ENCODE measurements at regions not wholly inside any gene's neighbourhood (a gene's known extent, or its start where the extent isn't known, plus 50 kb on each side); places are given as distances from the start of the nearest gene placed in this dataset.

DNA sequence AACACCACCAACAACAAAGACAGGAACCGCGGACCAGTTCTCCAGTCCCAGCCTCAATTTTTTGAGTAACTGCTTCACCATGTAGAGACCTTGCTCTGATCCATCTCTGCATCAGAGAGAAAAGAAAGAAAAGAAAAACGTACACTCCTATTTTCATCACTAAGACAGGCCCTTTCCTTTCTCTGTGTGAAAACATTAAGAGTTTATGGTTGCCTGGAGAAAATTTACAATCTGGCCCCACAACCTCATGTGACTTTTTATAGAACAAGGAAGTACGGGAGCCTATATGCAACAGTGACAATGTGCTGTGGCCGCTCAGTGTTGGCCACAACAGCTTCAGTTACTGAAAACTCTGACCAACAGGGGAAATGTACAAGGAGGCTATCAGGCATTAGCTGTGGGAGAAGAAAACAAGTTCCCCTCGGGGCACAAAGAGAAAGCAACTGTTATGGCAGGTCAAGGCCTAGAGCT, 272.9 kb upstream of the PTGER4 start:
- no peak overlapping the region for H3K4me3 ChIP-seq
- DNase-seq (ENCODE audit: low spot score in 2 of 2): no peak
- no peaks in the 10 kb centered on the region for H3K4me1 ChIP-seq

DNA sequence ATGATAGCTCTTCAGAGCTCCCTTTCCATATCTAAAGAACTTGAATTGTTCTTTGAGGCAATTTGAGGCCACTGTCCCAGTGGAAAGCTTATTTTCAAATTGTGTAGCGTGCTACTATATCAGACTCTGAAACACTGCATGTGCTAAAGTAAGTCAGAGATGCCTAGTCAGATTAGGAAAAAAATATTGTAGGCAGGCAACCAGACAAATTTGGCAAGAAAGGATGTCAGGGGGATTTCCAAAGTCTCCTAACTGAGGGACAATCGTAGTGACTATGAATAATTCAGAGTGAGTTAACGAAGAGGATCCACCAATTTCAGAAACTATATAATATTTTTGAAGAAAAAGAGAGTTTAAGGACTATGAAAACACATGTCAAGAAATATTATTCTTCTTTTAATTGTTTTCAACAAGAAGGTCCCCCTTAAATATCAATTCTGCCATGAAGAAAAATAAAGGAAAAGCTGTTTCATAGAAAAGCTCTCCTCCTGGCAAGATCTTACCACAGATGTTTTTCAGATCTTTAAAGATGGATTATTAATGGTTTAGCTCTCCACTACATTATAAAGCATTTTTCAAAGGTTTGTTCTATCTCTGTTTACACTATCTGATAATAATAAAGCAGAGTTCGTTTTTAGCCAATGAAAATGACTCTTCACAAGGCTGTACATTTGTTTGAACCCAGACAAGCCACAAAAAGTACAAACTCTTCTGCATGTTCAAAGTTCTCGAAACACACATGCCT, 273.5 kb upstream of the PTGER4 start:
- Histone ChIP-seq H3K9me3 (no peaks in the 10 kb centered on the region), H3K4me3 (no peak overlapping the region), H3K4me1 (no peaks in the 10 kb centered on the region), H3K27me3 (ENCODE audit: low read depth) (no peaks in the 10 kb centered on the region), H3K36me3 (replicated peaks) (no peaks in the 10 kb centered on the region)
- no peak for DNase-seq (ENCODE audit: low spot score in 2 of 2)
- in situ Hi-C loops (cut with MboI; ENCODE audit: low sequenced_read_pairs): no loop called here

More for the DNA sequence above, 272.9 kb upstream of the PTGER4 start:
- Histone ChIP-seq H3K27me3 (ENCODE audit: low read depth) (no peaks in the 10 kb centered on the region), H3K36me3 (replicated peaks) (no peaks in the 10 kb centered on the region), H3K9me3 (no peaks in the 10 kb centered on the region)
- in situ Hi-C loops (cut with MboI; ENCODE audit: low sequenced_read_pairs): no loop called here

DNA sequence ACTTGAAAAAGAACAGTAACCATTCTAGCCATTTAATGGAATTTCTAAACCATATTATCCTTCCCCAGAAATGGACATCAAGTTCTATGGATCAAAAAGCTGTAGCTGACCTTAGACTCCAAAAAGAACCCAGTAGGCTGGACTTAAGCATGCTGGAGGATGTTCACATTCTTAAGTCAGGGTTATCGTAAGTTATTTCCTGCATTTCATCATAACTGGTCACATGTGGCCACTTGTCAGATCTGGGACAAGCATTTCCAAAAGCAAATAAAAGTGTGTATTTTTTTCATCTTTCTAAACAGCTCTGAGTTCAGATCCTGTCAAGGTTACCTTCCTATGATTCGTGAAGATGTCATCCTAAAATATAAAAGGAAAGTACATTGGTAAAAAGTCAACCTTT, 274.5 kb upstream of the PTGER4 start:
- DNase-seq (ENCODE audit: low spot score in 2 of 2): no peak
- Histone ChIP-seq H3K4me3 (no peak overlapping the region), H3K36me3 (replicated peaks) (no peaks in the 10 kb centered on the region), H3K4me1 (no peaks in the 10 kb centered on the region), H3K9me3 (no peaks in the 10 kb centered on the region), H3K27me3 (ENCODE audit: low read depth) (no peaks in the 10 kb centered on the region)
- in situ Hi-C loops (cut with MboI; ENCODE audit: low sequenced_read_pairs): no loop called here

DNA sequence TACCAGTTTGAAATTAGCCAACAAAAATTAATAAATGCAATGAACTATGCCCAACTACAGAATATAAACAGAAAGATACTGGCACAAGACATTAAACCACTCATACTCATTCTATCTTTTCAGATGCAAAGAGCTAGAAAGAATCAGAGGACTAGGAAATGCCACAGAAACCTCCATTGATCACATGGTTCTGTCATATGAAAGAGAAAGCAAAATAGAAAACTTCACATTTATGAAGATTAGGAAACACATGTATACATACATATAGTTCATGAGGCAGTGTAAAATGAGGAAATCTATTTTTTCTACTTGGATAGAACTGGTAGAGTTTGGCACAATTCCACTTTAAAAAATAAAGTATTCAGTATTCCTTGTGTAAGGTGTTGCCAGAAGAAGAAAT, 275.1 kb upstream of the PTGER4 start:
- Histone ChIP-seq H3K9me3 (no peaks in the 10 kb centered on the region), H3K27me3 (ENCODE audit: low read depth) (no peaks in the 10 kb centered on the region), H3K4me1 (no peaks in the 10 kb centered on the region), H3K36me3 (replicated peaks) (no peaks in the 10 kb centered on the region), H3K4me3 (no peak overlapping the region)
- in situ Hi-C loops (cut with MboI; ENCODE audit: low sequenced_read_pairs): no loop called here
- no peak for DNase-seq (ENCODE audit: low spot score in 2 of 2)

DNA sequence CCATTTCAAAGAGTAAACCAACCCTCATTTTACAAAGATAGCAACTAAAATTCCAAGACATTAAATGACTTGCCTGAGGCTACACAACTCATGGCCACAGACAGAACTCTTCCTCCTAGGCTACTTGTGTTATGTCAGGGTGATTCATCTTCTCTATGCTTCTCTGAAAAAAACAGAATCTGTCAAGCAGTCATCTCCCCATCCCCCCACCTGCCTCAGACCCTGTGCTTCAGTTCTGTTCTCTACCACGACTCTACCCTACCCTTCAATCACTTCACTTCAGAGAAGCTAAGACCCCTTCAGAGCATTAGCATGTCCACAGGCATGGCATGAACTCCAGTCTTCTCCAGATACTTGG, 277.7 kb upstream of the PTGER4 start:
- H3K9me3 ChIP-seq: no peaks in the 10 kb centered on the region
- H3K4me1 ChIP-seq: no peaks in the 10 kb centered on the region
- no peak overlapping the region for H3K4me3 ChIP-seq
- no peak for DNase-seq (ENCODE audit: low spot score in 2 of 2)
- H3K36me3 ChIP-seq (replicated peaks): no peaks in the 10 kb centered on the region
- no peaks in the 10 kb centered on the region for H3K27me3 ChIP-seq (ENCODE audit: low read depth)
- in situ Hi-C loops (cut with MboI; ENCODE audit: low sequenced_read_pairs): no loop called here

DNA sequence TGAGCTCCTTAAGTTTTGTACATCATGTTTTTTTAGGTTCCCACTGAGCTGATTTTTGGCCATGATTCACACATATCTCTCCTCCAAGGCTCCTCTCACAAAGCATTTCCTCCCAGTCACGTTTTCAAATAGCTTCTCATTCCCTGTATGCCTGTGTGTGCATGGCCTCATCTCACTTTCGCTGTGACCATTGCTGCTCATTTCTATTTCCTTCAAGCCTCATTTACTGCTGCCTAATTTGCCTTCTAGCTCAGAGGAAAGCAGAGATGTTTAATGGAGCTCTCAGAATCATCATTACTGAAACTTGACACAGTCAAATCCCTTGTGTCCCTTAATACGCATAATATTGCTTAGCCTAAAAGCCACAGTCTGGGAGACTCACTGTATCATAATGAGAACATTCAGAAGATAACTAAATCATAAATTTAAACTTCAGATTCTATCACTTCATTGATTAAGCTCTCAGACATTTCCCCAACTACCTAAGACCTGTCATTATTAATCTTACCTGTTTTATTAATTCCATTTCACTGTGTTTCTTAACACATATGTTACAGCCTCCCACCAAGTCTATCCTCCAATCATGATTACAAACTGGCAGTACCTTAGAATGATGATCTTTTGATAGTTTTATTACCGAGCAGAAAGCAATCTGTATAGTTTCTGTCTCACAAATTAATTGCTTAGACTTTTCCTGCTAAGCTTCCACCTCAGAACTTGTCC, 278.3 kb upstream of the PTGER4 start:
- in situ Hi-C loops (cut with MboI; ENCODE audit: low sequenced_read_pairs): no loop called here
- Histone ChIP-seq H3K36me3 (replicated peaks) (no peaks in the 10 kb centered on the region), H3K9me3 (no peaks in the 10 kb centered on the region), H3K4me1 (no peaks in the 10 kb centered on the region), H3K27me3 (ENCODE audit: low read depth) (no peaks in the 10 kb centered on the region), H3K4me3 (no peak overlapping the region)
- no peak for DNase-seq (ENCODE audit: low spot score in 2 of 2)

DNA sequence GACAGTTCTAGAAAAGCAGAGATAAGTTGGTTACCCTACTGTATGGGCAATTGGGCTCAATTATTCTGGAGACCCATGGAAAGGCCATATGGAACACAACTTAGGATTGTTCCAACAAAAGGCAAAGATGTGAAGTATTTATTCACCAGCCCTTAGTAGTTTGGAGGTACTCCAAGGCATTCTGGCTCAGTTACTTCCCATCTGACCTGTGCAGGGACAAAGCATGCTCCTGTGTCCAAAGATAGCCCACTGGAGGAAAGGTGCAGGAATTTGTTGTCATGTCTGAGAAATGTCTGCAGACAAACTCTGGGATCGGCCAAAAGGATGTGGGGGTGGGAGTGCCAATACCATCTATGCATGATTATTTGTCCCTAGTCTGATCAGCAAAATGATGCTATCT, 279.5 kb upstream of the PTGER4 start:
- Histone ChIP-seq H3K4me1 (no peaks in the 10 kb centered on the region), H3K27me3 (ENCODE audit: low read depth) (no peaks in the 10 kb centered on the region), H3K4me3 (no peak overlapping the region), H3K9me3 (no peaks in the 10 kb centered on the region), H3K36me3 (replicated peaks) (no peaks in the 10 kb centered on the region)
- in situ Hi-C loops (cut with MboI; ENCODE audit: low sequenced_read_pairs): no loop called here
- DNase-seq (ENCODE audit: low spot score in 2 of 2): no peak

DNA sequence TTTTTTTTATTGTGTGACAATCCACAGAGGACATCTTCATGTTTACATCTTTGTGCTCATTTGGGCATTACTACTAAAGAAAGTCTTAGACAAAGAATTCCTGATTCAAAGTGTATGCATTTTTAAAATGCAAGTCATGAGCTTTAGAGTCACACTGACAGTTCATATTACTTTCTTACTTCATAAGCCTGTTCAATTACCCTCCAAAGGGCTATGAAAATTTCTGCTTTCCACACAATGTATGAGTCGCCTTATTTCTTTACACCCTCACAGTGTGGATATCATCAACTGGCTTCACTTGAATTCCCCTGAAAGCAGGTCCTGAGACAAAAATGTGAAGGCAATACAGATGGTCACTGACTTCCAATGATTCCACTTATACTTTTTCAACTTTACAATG, 280.4 kb upstream of the PTGER4 start:
- Histone ChIP-seq H3K4me3 (no peak overlapping the region), H3K9me3 (no peaks in the 10 kb centered on the region), H3K4me1 (no peaks in the 10 kb centered on the region), H3K27me3 (ENCODE audit: low read depth) (no peaks in the 10 kb centered on the region), H3K36me3 (replicated peaks) (no peaks in the 10 kb centered on the region)
- no peak for DNase-seq (ENCODE audit: low spot score in 2 of 2)
- in situ Hi-C loops (cut with MboI; ENCODE audit: low sequenced_read_pairs): no loop called here

DNA sequence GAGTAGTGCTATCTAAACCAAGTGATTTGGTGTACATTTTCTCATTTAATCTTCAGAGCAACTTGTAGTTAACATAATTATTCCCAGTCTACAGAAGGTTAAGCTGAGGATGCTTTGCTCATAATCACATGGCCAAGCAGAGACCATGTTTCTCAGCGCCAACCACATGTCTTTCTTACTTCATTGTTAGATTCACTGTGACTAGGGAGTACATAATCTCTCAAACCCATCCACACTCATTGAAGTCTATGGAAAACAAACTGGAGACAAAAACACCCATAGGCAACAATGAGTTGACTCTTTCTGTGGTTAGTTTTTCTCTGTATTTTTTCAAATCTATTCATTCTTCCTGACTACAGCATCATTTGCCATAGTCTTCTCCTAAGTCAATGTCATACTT, 281.7 kb upstream of the PTGER4 start:
- DNase-seq (ENCODE audit: low spot score in 2 of 2): no peak
- no peaks in the 10 kb centered on the region for H3K27me3 ChIP-seq (ENCODE audit: low read depth)
- no peak overlapping the region for H3K4me3 ChIP-seq
- no peaks in the 10 kb centered on the region for H3K4me1 ChIP-seq
- no peaks in the 10 kb centered on the region for H3K9me3 ChIP-seq
- no peaks in the 10 kb centered on the region for H3K36me3 ChIP-seq (replicated peaks)
- in situ Hi-C loops (cut with MboI; ENCODE audit: low sequenced_read_pairs): no loop called here

DNA sequence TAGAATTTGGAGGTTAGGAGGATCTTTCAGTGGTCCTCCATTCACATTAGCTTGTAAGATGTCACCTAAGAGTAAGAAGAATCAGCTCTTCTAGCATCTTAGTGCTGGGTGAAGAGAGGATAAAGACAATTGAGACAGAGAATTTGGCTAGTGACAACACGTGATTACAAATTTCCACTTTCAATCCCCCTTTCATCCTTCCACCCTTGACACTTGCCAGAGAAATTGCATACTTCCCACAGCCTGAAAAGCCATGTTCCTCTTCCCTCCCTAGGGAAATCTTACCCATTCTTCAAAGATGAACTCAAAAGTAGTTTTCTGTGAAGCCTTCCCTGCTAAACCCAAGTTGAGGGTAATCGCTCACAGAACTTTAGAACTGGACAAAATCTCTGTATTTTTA, 282.6 kb upstream of the PTGER4 start:
- no peak overlapping the region for H3K4me3 ChIP-seq
- no peaks in the 10 kb centered on the region for H3K27me3 ChIP-seq (ENCODE audit: low read depth)
- H3K36me3 ChIP-seq (replicated peaks): no peaks in the 10 kb centered on the region
- DNase-seq (ENCODE audit: low spot score in 2 of 2): no peak
- in situ Hi-C loops (cut with MboI; ENCODE audit: low sequenced_read_pairs): no loop called here
- H3K9me3 ChIP-seq: no peaks in the 10 kb centered on the region
- no peaks in the 10 kb centered on the region for H3K4me1 ChIP-seq

DNA sequence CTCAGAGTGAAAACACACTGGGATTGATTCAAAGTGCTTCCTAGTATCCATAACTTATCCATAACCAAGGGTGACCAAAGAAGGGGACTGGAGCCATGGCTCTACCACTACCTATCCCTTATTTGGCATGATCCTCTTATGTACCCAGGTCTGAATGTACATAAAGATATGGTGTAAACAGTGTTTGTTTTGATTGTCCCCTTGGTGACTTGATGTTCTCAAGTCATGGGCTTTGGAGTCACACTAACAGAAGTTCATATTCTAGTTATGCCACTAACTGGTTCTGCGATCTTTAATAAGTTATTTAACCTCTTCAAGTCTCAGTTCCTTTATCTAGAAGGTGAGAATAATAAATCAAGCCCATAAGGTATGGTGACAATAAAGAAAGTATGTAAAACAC, 283.4 kb upstream of the PTGER4 start:
- H3K4me1 ChIP-seq: no peaks in the 10 kb centered on the region
- in situ Hi-C loops (cut with MboI; ENCODE audit: low sequenced_read_pairs): no loop called here

DNA sequence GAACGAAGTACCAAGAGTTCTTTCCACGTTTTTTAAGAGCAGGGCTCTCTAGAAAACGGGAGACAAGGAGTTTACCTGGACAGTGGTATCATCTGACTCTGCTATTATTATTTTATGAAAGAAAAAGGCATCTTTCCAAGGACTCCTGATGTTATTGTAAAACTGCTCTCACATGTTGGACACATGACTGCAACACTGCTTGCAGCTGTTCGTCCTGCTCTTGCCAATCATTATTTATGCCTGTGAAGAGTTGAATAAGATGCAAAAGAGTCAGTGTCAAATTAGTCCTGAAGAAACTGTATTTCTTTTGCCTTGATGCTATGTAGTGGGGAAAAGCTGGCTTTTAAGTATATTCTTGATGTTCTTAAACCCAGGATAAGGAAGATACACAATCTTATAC, 284.5 kb upstream of the PTGER4 start:
- H3K27me3 ChIP-seq (ENCODE audit: low read depth): no peaks in the 10 kb centered on the region
- H3K4me1 ChIP-seq: no peaks in the 10 kb centered on the region
- no peaks in the 10 kb centered on the region for H3K9me3 ChIP-seq
- no peaks in the 10 kb centered on the region for H3K36me3 ChIP-seq (replicated peaks)
- in situ Hi-C loops (cut with MboI; ENCODE audit: low sequenced_read_pairs): no loop called here
- no peak overlapping the region for H3K4me3 ChIP-seq
- no peak for DNase-seq (ENCODE audit: low spot score in 2 of 2)

More for the DNA sequence above, 283.4 kb upstream of the PTGER4 start:
- no peak for DNase-seq (ENCODE audit: low spot score in 2 of 2)
- Histone ChIP-seq H3K27me3 (ENCODE audit: low read depth) (no peaks in the 10 kb centered on the region), H3K9me3 (no peaks in the 10 kb centered on the region), H3K4me3 (no peak overlapping the region), H3K36me3 (replicated peaks) (no peaks in the 10 kb centered on the region)

DNA sequence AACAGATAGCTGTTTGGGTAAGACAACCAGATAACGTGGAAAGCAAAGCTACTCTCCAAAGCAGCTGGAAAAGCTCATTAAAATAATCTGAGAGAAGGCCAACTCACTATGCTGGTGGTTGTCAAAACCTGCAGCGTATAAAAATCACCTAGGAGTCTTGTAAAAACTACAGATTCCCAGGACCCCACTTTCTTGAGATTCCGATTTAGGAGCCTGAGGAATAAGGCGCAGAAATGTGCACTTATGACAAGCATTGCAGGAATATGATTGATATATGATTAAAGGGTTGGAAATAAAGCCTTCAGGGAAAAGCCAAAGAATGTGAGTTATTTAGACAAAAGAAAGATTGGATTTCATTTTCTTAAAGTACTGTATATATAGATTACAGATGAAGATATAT, 285.0 kb upstream of the PTGER4 start:
- no peaks in the 10 kb centered on the region for H3K4me1 ChIP-seq
- no peak for DNase-seq (ENCODE audit: low spot score in 2 of 2)
- H3K27me3 ChIP-seq (ENCODE audit: low read depth): no peaks in the 10 kb centered on the region
- H3K9me3 ChIP-seq: no peaks in the 10 kb centered on the region
- in situ Hi-C loops (cut with MboI; ENCODE audit: low sequenced_read_pairs): no loop called here
- H3K36me3 ChIP-seq (replicated peaks): no peaks in the 10 kb centered on the region
- H3K4me3 ChIP-seq: no peak overlapping the region

DNA sequence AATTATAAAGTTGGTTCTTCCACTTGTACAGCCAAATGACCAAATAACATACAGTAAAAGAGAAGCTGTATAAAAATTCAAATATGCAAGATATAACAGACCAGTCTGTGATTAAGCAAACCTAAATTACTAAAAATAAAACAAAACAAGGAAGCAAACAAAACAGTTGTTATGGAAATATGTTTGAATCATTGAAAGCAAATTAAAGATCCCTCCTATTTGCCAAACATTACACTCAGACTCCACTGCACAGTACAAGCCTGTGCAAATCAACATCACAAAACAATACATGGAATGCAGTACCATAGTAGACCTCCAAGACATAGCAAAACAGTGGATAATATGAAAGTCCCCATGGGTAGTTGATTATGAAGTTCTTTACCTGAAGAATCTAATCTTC, 288.1 kb upstream of the PTGER4 start:
- DNase-seq (ENCODE audit: low spot score in 2 of 2): no peak
- no peaks in the 10 kb centered on the region for H3K27me3 ChIP-seq (ENCODE audit: low read depth)
- no peaks in the 10 kb centered on the region for H3K4me1 ChIP-seq
- no peaks in the 10 kb centered on the region for H3K36me3 ChIP-seq (replicated peaks)
- in situ Hi-C loops (cut with MboI; ENCODE audit: low sequenced_read_pairs): no loop called here
- H3K4me3 ChIP-seq: no peak overlapping the region
- no peaks in the 10 kb centered on the region for H3K9me3 ChIP-seq

Data from HAP-1 (cell line).